ENCODE measurements at regions not wholly inside any gene's neighbourhood (a gene's known extent, or its start where the extent isn't known, plus 50 kb on each side); places are given as distances from the start of the nearest gene placed in this dataset.
"Not testable (repeated sequence)": the region's sequence is repeated elsewhere in the genome, so short reads cannot be mapped to it uniquely, and the experiment has no call there.

DNA sequence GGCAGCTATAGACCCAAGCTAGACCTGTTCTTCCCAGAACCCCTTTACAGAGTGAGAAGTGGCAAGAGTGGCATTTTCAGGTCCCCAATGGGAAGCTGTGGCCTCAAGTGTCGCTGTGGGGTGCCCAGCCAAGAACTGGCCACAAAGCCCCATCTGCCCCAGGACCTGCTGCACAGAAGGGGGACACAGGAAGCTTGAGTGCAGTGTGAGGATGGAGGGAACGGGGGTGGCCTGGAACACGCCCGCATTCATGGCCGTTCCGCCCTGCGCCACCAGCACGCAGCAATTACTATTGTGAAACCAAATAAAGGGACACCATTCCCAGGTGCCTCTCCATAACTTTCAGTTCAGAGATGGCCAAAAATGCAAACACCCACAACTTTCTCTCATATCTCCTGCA lies 237.6 kb upstream of the TCERG1L start:
- TF ChIP-seq, protein P1, sequence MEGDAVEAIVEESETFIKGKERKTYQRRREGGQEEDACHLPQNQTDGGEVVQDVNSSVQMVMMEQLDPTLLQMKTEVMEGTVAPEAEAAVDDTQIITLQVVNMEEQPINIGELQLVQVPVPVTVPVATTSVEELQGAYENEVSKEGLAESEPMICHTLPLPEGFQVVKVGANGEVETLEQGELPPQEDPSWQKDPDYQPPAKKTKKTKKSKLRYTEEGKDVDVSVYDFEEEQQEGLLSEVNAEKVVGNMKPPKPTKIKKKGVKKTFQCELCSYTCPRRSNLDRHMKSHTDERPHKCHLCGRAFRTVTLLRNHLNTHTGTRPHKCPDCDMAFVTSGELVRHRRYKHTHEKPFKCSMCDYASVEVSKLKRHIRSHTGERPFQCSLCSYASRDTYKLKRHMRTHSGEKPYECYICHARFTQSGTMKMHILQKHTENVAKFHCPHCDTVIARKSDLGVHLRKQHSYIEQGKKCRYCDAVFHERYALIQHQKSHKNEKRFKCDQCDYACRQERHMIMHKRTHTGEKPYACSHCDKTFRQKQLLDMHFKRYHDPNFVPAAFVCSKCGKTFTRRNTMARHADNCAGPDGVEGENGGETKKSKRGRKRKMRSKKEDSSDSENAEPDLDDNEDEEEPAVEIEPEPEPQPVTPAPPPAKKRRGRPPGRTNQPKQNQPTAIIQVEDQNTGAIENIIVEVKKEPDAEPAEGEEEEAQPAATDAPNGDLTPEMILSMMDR (IDR thresholded peaks at IDR 0.05; ENCODE audit: borderline replicate concordance, insufficient read depth, low read depth, low read length), result no peak
- H3K4me3 ChIP-seq (ENCODE audit: low read depth, low read length), result no peak overlapping the region

DNA sequence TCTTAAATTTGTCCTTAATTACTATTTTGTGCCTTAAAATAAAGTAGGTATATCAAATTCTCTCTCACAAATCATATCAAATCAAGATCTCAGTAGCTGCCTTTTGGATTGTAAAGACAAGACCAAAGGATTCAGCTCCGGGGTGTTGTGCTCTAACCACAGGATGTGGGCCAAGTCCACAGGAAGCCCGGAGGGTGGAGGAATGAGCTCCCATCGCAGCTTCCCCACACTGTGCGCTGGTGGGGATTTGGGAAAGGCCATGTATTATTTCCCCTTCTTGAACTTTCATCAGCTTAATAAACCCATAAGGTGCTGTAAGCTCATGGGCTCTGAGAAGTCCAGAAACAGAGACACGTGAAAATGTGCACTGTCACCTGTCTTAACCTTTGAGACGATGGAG lies 241.6 kb upstream of the TCERG1L start:
- TF ChIP-seq, protein P1 (IDR thresholded peaks at IDR 0.05; ENCODE audit: borderline replicate concordance, insufficient read depth, low read depth, low read length), result no peak

DNA sequence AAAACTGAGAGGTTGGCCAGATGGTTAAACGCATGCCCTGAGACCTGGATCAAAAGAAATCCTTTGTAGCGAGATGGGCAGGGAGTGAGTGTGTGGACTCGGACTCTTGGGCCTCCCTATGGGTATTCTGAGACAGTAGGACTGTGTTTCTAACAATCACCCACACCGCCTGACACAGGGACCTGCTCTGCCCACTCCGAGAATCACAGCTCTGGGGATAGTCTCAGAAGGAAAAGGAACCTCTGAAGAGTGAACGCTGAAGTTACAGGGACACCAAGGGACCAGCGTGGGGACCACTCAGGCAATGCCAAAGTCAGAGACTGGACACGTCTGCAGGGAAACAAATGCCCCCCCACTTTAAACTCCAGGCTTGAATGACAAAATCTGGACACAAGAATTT lies 242.1 kb upstream of the TCERG1L start:
- TF ChIP-seq, protein P1 (IDR thresholded peaks at IDR 0.05; ENCODE audit: borderline replicate concordance, insufficient read depth, low read depth, low read length), result no peak
- H3K4me3 ChIP-seq (ENCODE audit: low read depth, low read length), result no peak overlapping the region

More for the DNA sequence above, 241.6 kb upstream of the TCERG1L start:
- H3K4me3 ChIP-seq (ENCODE audit: low read depth, low read length), result no peak overlapping the region

DNA sequence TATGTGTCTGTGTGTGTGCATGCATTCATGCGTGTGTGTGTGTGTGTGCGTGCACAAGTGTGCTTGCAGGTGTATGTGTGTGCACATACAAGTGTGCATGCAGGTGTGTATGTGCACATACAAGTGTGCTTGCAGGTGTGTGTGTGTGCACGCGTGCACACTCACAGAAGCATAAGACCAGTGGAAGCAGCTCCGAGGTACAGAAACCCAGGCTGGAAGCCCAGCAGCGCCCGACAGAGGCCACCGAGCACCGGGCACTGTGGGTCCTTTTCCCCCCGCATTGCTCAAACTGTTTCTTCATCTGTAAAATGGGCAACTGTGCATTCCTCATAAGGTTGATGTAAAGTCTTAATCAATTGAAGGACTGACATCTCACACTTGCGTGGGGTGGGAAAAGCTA lies 243.3 kb upstream of the TCERG1L start:
- TF ChIP-seq, protein P1 (IDR thresholded peaks at IDR 0.05; ENCODE audit: borderline replicate concordance, insufficient read depth, low read depth, low read length), result no peak

DNA sequence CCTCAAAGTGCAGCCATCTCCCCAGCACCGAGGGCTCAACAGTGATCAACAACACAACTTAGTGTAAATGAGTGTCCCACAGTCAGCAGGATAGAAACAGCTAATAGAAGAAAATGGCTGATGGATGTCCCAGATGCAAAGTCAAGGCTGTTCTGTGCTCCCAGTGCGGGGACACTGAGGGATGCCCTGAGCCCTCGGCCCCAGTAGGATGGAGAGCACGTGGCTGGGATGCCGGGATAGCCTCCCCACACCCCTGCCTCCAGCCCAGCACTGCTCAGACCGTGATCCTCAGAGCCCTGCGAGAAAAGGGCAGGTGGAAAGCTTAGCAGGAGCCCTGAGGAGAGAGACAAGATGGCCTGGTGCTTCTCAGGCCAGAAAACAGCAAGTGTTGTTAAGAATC lies 243.9 kb upstream of the TCERG1L start:
- TF ChIP-seq, protein P1 (IDR thresholded peaks at IDR 0.05; ENCODE audit: borderline replicate concordance, insufficient read depth, low read depth, low read length), result no peak
- no peak overlapping the region for H3K4me3 ChIP-seq (ENCODE audit: low read depth, low read length)

More for the DNA sequence above, 243.3 kb upstream of the TCERG1L start:
- H3K4me3 ChIP-seq (ENCODE audit: low read depth, low read length), result no peak overlapping the region

DNA sequence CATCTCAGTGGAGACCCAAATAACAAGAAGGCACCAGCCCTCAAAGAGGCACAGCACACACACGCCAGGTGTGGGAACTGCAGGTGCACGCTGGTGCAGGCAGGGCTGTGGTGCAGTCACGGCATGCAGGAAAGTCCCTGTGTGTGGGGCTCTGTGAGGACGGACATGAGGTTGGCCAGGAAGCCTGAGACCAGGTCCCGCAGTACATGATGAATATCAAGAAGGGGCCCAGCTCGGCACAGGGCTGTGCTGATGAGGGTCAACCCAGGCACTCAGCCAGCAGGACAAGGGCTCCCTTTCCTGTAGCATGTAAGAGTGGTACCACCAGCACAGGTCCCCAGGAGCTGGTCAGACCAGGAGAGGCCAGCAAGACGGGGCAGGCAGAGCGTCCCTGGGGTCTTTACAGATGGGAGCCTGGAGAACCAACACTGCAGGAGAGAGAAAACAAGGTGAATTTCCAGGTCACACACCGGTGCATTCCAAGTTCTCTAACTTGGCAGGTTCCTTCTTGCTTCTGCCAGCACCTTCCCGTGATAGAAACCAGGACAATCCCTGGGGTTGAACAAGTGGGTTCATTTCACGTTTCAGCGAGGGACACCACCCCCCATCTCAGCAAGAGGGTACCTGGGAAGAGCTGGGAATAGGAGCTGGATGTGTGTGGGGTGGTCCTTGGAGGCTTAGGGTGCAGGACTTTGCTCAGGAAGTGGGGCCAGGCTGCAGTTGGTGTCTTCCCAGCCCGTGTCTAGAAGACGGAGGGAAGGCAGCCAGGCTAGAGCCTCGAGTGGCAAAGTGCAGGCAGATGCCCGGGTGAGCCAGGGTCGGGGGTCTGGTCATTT lies 244.8 kb upstream of the TCERG1L start:
- TF ChIP-seq, protein P1 (IDR thresholded peaks at IDR 0.05; ENCODE audit: borderline replicate concordance, insufficient read depth, low read depth, low read length), result no peak
- no peak overlapping the region for H3K4me3 ChIP-seq (ENCODE audit: low read depth, low read length)

DNA sequence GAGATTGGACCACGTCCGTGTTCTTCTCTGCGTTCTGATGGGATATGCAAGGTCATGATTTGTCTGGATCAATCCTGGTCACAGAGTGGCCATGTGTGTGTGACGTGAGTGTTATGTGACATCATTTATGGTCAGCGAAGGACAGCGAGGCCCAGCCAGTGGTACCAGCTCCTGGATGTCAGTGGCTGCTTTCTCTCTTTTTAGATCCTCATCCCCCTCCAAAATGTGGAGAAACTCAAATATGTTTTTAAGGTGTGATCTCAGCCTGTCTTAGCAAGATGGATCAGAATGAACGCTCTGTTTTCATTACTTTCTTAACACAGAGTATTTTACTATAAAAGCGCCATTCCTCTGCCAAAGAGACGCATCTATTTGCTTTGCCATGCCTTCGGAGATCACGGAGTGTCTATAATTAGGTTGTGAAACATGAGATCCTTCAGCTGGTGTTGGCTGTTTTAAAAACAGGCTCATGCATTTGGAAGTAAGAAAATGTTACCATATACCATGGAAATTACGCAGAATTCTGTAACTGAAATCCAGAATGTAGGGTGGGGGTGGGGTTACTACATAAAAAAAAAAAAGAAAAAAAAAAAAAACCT lies 245.5 kb upstream of the TCERG1L start:
- H3K4me3 ChIP-seq (ENCODE audit: low read depth, low read length), result no peak overlapping the region
- TF ChIP-seq, protein P1 (IDR thresholded peaks at IDR 0.05; ENCODE audit: borderline replicate concordance, insufficient read depth, low read depth, low read length), result no peak

DNA sequence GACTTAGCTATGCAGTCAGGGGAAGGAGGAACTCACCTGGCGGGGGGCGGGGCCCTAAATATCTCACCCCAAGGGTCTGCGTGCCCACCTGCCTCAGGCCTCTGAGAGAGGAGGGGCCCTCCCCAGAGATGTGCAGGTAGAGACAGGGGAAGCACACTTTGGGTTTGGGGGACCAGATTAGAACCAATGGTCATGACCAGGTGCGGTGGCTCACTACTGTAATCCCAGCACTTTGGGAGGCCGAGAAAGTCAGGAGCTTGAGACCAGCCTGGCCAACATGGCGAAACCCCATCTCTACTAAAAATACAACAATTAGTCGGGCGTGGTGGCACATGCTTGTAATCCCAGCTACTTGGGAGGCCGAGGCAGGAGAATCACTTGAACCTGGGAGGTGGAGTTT lies 246.4 kb upstream of the TCERG1L start:
- H3K4me3 ChIP-seq (ENCODE audit: low read depth, low read length), result not testable (repeated sequence)
